Heart left ventricle (tissue), 13 donors: ENCODE measurements at regions not wholly inside any gene's neighbourhood (a gene's known extent, or its start where the extent isn't known, plus 50 kb on each side); places are given as distances from the start of the nearest gene placed in this dataset.

Experiments used
- POLR2A ChIP-seq, 2 donors: fragments of 450-650 bp; IDR thresholded peaks; one replicate each; pipeline ENCODE4 v1.6.1; 2017; ENCODE audit warnings: antibody characterized with exemption in 2 of 2, mild to moderate bottlenecking in 2 of 2, moderate library complexity in 2 of 2
- TF ChIP-seq, protein P1 (sequence below), 12 donors: fragments of 200-600 bp; sonication (generic) in 4 of 12; IDR thresholded peaks; one replicate each; pipeline versions ENCODE4 v1.5.0 to v1.8.0; 2018 to 2022; ENCODE audit warnings: antibody characterized with exemption in 12 of 12, mild to moderate bottlenecking in 5 of 12
- donor health status: ischemic (EF 13 %, LVEDD 7.1; RV severe dilation, severe dysfunction).
- donor health status: DM: no; HTN: yes; CAD: no.
- donor health status: DM: no; HTN: no; CAD: no.
- donor health status: ischemic (EF 25% LVEDD 6.9; RV normal size, moderate dysfunction).
- donor health status: ischemic (EF 25% LVEDD 5.7; RV mildly dilated, moderate dysfunction).
- donor health status: ischemic (EF 35%, LVEDD 5.7; RV mildly dilated, moderate dysfunction).
- donor health status: nonischemic (EF 11% LVEDD 7.7; RV severe dilation, severe dysfunction).
- donor health status: DM: yes; HTN: yes; CAD: no.
- donor health status: PGD.
- donor health status: ischemic (EF 29% LVEDD 5.4; RV normal size, mild dysfunction).
- donor health status: nonischemic (EF 23%, LVEDD 6.1; RV moderate dilation, normal function).

DNA sequence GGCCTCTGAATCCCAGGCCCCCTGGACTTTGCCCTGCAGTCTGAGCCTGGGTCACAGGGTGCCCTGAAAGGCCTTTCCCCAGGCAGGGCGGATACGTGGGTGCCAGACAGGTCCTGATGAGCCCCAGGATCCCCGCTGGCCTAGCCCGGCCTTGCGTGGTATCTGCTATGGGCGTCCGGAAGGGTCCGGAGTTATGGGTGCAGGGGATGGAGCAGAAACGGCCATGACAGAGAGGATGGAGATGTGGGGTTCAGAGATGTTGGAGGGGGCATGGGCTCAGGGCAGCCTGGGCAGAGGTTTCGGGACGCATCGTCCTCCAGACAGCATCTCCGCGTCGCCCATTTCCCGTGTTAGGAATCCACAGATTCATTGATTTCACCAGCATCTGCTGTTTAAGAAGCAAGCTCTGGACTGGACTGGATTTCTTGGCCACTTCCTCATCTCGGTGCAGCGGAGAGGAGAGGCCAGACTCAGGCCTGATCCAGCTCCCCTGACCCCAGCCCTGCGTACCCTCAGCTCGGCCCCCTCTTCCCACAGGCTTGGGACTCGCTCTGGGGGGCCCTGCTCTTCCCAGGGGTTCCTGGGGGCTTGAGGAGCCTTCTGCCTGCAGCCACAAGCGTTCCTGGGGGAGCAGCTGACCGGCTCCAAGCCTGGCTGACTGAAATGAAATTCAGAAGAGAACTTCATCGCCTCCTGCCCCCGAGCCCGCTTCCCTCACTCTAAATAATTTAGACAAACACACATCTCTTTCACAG lies 86.9 kb upstream of the ADRA2C start:
- TF ChIP-seq POLR2A (IDR thresholded peaks at IDR 0.05) = no peak
- TF ChIP-seq, protein P1, sequence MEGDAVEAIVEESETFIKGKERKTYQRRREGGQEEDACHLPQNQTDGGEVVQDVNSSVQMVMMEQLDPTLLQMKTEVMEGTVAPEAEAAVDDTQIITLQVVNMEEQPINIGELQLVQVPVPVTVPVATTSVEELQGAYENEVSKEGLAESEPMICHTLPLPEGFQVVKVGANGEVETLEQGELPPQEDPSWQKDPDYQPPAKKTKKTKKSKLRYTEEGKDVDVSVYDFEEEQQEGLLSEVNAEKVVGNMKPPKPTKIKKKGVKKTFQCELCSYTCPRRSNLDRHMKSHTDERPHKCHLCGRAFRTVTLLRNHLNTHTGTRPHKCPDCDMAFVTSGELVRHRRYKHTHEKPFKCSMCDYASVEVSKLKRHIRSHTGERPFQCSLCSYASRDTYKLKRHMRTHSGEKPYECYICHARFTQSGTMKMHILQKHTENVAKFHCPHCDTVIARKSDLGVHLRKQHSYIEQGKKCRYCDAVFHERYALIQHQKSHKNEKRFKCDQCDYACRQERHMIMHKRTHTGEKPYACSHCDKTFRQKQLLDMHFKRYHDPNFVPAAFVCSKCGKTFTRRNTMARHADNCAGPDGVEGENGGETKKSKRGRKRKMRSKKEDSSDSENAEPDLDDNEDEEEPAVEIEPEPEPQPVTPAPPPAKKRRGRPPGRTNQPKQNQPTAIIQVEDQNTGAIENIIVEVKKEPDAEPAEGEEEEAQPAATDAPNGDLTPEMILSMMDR (IDR thresholded peaks at IDR 0.05) = no peak
